NCI-H460 (cell line): ENCODE measurements at regions not wholly inside any gene's neighbourhood (a gene's known extent, or its start where the extent isn't known, plus 50 kb on each side); places are given as distances from the start of the nearest gene placed in this dataset.
A peak's percentile ranks its signal among the peaks of the same experiment; 100 is the strongest.

Experiments used
- DNase-seq: peaks from one replicate; pipeline ENCODE4 v3.0.0-alpha.2; 2016; ENCODE audit warnings: low read depth; ENCODE audit errors: extremely low read depth

DNA sequence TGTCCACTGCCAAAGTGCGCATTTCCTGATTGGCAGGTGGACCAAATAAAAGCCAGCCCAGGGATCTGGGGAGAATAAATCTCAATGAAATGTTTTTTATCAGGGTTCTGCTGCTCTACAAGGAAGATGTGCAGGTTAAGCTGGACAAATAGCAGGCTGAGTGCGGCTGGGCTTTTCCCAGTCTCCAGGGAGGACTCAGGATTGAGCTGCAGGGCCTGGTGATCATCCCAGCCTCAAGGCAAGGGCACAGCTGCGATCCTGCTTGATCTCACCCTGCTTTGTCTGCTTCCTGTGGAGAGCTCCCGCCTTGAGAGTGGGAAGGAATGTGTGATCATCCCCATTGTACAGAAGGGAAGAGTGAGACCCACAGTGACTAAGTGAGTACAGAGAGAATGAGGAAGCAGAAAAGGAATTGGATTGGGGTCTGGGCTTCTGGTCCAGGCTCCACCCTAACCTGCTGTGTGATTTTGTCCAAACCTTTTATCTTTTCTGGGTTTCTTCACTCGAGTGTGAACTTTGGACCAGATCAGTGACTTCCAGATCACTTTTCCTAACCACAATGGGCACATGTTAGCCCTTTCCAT is 75.3 kb upstream of the CRHR1 start:
- DNase-seq: no peak

DNA sequence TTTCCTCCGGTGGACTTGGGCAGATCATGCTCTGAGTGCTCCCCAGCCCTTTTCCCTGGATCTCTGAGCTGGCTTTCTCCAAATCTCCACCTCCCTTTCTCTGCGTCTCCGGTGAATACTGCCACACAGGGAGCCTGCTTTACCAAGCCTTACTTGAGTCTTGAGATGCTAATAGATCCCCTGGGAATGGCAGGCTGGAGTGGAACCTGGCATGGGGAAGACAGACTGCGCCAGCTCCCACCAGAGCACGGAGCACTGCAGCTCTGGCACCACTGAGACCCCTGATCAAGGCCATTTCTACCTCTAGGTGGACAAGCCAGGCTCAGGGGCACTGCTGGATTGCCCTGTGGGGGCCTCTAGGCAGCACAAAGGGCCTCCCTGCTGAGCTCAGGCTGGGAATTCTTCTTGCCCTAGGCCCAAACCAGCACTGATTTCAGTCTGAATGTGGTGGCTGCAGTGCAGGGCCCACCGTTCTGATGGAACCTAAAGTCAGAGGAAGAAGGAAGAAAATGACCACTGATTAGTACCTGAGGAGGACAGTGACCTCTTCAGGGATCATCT is 74.3 kb upstream of the CRHR1 start:
- DNase-seq: no peak

DNA sequence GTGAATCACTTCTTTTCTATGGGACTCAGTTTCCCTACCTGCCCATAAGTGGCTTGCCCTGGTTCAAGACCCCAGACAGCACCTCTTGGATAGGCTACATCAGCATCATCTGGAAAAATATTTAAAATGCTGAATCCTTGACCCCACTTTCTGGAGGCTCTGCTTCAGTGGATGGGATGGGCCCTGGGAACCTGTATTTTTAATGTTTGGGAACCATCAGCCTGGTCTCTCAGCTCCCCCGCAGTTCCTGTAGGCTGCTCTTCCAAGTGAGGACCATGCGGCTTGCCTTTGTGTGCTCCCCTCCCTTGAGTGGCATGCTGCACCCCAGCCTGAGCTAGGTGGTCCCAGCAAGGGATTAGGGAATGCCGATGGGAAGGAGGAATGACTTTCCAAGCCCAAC is 68.3 kb upstream of the CRHR1 start:
- DNase-seq: no peak

DNA sequence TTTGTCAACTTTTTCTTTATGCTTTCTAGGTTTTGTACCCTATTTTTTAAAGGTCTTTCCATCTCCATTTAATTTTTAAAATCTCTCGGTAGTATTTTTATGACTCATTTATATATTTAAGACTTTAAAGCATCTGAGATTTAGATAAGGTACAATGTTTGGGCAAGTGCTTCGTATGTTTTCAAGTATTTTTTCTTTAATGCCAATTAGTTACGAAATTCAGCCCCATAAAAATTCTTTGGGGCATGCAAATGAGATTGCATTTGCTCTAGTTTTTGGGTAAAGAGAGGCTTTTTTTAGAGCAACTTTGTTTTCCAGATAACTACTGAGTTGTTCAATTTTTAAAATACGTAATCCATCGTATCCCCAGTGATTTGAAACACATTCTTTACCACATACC is 65.3 kb upstream of the CRHR1 start:
- DNase-seq: no peak

DNA sequence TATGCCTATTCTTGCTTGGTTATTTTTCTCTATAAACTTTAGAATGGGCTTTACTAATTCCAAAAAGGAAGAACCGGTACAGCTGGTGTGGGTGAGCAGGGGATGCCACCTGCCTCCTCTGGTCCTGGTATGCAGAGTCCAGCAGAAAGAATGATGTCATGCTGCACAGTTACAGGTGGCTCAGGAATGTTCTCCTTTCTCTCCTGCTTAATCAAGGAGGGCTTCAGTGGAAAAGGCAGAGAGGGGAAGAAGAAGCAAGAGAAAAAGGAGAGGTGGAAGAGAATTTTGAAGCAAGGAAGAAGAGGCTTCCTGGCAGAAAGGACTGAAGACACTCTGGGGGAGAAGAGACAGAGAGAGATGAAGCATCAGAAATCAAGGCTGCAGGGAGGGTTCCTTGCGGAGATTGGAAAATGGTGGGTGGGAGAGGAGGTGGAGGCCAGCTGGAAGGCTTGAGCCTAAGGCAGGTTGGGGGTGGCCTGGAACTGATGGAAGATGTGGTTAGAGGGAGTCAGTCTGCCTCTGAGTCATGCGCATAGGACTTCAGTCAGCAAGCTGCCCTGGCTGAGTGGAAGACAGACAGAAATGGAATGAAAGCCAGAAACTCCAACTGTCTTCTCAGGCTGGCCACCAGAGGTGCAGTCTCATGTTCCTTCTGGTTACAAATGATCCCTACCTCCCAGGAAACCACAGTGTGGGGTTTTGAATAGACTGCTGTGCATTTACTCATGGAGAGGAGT is 64.6 kb upstream of the CRHR1 start:
- peak; percentile 13 for DNase-seq

DNA sequence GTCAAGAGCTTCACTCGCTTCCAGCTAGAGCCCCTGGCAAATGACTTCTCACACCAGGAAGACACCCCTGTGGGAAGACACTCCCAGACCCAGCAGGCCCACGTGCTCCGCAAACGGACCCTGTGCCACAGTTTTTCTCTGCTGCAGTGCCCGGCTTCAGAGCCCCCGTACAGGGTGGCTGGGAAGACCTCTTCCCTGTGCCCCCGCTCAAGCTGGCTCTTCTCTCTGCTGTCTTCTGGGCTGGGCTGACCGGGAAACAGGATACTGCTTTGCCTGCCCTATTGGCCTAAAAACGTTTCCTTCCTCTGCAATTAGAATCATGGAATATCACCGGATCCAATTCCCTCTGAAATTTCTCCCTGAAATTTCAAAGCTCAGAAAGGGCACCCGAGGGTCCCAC is 63.7 kb upstream of the CRHR1 start:
- DNase-seq: no peak

DNA sequence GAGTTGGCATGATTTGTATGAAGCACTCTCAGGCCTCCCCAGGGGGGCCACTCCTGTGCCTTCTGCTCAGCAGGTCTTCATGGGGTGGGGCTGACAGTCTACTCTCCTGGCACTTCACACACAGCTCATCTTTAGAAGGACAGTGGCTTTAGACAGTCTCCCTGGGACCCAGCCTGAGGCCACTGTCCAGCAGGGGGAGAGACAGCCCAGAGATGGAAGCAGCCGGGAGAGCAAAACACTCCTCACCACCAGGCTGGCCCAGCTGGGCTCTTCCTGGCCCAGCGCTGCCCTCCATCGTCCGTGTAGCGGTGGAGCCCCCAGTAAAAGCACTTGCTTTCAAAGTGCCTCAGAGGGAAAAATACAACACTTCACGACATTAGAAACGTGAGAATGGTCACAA is 62.0 kb upstream of the CRHR1 start:
- peak; percentile 17 for DNase-seq

DNA sequence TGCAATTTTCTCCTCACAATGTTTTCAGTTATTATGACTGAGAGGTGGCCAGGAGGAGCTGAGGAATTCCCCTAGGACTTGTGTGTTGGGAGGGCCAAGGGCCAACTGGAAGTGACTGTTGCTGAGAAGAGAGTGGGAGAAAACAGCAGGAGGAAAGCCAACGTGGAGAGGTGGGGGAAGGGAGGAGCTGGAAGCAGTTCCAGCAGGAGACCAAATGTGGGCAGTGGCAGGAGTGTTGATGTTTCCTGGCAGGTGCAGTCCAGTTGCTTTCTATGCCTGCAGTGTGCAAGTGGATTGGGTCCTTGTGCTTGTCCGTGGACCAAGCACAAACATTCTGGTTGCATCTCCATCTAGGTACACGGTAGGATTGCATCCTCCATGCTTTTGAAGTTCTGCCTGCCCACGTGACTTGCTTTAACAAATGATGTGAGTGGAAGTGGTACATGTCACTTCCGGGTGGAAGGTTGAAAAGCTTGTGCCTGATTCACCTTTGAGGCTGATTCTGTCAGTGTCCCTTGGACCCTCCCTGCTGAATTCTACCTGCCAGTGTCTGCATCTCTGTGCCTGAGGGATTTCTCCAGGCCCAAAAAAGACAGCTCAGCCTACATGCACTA is 54.7 kb upstream of the CRHR1 start:
- no peak for DNase-seq

DNA sequence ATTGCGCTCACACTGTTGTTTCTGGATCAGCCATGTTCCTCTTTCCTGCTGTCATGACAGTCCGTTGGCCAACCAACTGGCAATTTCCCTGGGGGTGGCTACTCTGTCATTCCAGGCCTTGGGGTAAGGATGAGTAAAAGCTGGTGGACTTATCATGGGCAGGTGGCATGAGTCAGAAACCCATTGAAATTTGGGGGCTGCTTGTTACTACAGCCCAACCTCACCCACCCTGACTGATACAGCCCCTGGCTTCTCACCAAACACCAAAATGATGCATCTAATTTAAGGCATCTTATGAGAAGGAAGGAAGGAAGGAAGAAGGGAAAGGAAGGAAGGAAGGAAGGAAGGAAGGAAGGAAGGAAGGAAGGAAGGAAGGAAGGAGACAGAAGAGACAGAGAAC is 53.9 kb upstream of the CRHR1 start:
- DNase-seq: no peak

DNA sequence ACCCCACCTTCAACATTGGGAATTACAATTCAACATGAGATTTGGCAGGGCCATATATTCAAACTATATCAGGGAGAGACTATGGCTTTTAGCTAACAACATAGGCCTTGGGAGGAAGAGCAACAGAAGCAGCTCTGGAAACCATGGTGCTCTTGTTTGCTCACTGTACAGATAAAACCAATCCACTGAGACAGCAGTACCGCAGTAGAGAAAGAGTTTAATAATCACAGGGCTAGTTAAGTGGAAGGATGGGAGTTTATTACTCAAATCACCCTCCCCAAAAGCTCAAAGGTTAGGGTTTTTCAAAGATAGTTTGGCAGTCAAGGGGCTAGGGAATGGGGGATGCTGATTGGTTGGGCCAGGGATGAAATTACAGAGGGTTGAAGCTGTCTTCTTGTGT is 52.7 kb upstream of the CRHR1 start:
- DNase-seq: no peak

DNA sequence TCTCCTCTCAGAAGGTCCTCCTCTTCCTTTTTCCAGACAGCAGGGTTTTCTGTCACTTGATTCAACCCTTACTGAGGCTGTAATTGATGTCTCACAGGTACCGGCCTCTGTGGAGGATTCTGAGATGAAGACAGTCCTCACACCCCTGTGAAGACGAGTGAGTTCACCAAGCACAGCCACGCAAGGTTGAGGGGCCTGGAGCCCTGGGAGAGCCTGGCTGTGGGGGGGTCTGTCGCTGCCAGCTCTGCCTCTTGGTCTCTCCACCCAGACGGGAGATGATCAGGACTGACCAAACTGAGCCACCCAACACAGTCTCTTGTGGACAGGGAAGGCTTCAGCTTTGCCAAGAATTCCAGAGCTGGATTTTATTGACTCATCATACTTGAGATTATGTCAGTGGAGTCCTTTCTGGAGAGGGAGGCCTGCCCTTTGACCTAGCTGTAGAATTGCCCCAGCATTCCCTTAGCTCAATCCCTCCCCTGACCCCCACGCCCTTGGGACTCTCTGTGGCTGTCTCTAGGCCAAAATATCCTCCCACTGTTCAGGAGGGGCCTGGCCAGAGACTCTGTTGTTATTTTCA is 51.1 kb upstream of the CRHR1 start:
- no peak for DNase-seq

DNA sequence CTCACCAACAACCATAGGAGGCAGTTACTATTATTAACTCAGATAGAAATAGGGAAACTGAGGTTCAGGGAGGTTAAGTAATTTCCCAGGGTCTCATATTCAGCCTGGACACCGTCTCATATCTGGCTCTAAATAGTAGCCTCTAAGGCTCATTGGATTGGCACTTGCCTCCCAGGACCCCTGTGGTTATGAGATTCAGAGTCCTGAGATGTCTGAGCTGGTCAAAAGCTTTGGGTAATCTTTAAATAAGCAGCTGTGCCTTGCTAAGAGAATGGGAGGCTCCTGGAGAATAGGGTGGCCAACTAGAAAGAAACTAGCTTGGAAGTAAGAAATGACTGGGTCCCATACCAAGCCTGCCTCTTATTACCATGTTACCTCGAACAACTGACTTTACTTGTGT is 50.3 kb upstream of the CRHR1 start:
- DNase-seq: no peak
